Endothelial cell (in vitro differentiated cells): ENCODE measurements at regions not wholly inside any gene's neighbourhood (a gene's known extent, or its start where the extent isn't known, plus 50 kb on each side); places are given as distances from the start of the nearest gene placed in this dataset.
"Not testable (repeated sequence)": the region's sequence is repeated elsewhere in the genome, so short reads cannot be mapped to it uniquely, and the experiment has no call there.

Experiments
- DNase-seq: peaks from one replicate; pipeline ENCODE4 v3.0.0; 2021; ENCODE audit warnings: low spot score
- H3K27ac Mint-ChIP-seq: one replicate; pipeline ENCODE4 v1.8.0; 2021; ENCODE audit warnings: mixed read lengths, inconsistent platforms; ENCODE audit not compliant: unreplicated experiment
- H3K27me3 Mint-ChIP-seq: one replicate; pipeline ENCODE4 v1.8.0; 2021; ENCODE audit warnings: mild to moderate bottlenecking, moderate library complexity, mixed read lengths, inconsistent platforms; ENCODE audit not compliant: unreplicated experiment
- H3K36me3 Mint-ChIP-seq: one replicate; pipeline ENCODE4 v1.8.0; 2021; ENCODE audit warnings: mild to moderate bottlenecking, low read depth, mixed read lengths, inconsistent platforms; ENCODE audit not compliant: unreplicated experiment
- H3K4me1 Mint-ChIP-seq: one replicate; pipeline ENCODE4 v1.8.0; 2021; ENCODE audit warnings: mild to moderate bottlenecking, mixed read lengths, inconsistent platforms; ENCODE audit not compliant: unreplicated experiment
- H3K4me3 Mint-ChIP-seq: one replicate; pipeline ENCODE4 v1.8.0; 2021; ENCODE audit warnings: mild to moderate bottlenecking, mixed read lengths, inconsistent platforms; ENCODE audit not compliant: unreplicated experiment
- H3K9me3 Mint-ChIP-seq: one replicate; pipeline ENCODE4 v1.8.0; 2021; ENCODE audit warnings: mixed read lengths, inconsistent platforms; ENCODE audit not compliant: unreplicated experiment
- CTCF ChIP-seq: fragments of 200-600 bp; sonication (generic); IDR thresholded peaks from one replicate; pipeline ENCODE4 v1.5.0; 2021; ENCODE audit warnings: antibody characterized with exemption; ENCODE audit not compliant: unreplicated experiment

GRCh38 chr12:76936275-76937193 lies 57.7 kb upstream of the CSRP2 start:
- Mint-ChIP-seq H3K27ac (no peak overlapping the region), H3K36me3 (no peaks in the 10 kb centered on the region), H3K9me3 (no peaks in the 10 kb centered on the region), H3K4me1 (no peaks in the 10 kb centered on the region), H3K27me3 (peaks cover 2% of the 10 kb centered on the region), H3K4me3 (no peak overlapping the region)
- no peak for TF ChIP-seq CTCF
- DNase-seq, result no peak

GRCh38 chr12:76933392-76933791 lies 54.6 kb upstream of the CSRP2 start:
- not testable (repeated sequence) for H3K4me3 Mint-ChIP-seq

GRCh38 chr12:76929499-76929898 lies 50.7 kb upstream of the CSRP2 start:
- Mint-ChIP-seq H3K4me1 (peaks cover 5% of the 10 kb centered on the region), H3K27ac (no peak overlapping the region), H3K36me3 (no peaks in the 10 kb centered on the region), H3K9me3 (no peaks in the 10 kb centered on the region), H3K27me3 (peaks cover 4% of the 10 kb centered on the region), H3K4me3 (no peak overlapping the region)
- DNase-seq, result no peak
- TF ChIP-seq CTCF, result no peak

More at GRCh38 chr12:76933392-76933791, 54.6 kb upstream of the CSRP2 start:
- not testable (repeated sequence) for H3K9me3 Mint-ChIP-seq, H3K4me1 Mint-ChIP-seq, DNase-seq, H3K27me3 Mint-ChIP-seq, H3K27ac Mint-ChIP-seq, H3K36me3 Mint-ChIP-seq
